SK-N-SH (cell line): ENCODE measurements at regions not wholly inside any gene's neighbourhood (a gene's known extent, or its start where the extent isn't known, plus 50 kb on each side); places are given as distances from the start of the nearest gene placed in this dataset.

Source experiments
- CTCF ChIA-PET: fragments of 300-600, 350-600 bp; formaldehyde crosslinking; extraction: SDS; loops from one replicate; lab custom pipeline; 2021; lab: Yijun Ruan, JAX
- POLR2A ChIA-PET: fragments of 350-600 bp; sonication (Branson Sonifier 250); formaldehyde crosslinking; extraction: SDS; loops from one replicate; lab custom pipeline; 2020; ENCODE audit warnings: antibody characterized with exemption, inconsistent platforms; lab: Yijun Ruan, JAX
- DNase-seq: peaks from one replicate; pipeline ENCODE4 v3.0.0; 2012
- H2AFZ ChIP-seq: fragments of 200-600 bp; sonication (generic); 2 replicates; pipeline ENCODE4 v1.8.1; 2016; ENCODE audit warnings: antibody characterized with exemption, mild to moderate bottlenecking, low read depth
- H3F3A ChIP-seq: fragments of 200-600 bp; sonication (generic); replicated peaks from 2 replicates; pipeline ENCODE3; 2016; ENCODE audit warnings: antibody characterized with exemption, mild to moderate bottlenecking; ENCODE audit not compliant: insufficient read depth
- H3K27ac ChIP-seq, 2 experiments: fragments of 200-500 bp in 1 of 2; fragments of 200-600 bp in 1 of 2; sonication (Bioruptor generic) in 1 of 2; sonication (generic), shearing (Covaris generic) in 1 of 2; 2 replicates each; pipeline versions ENCODE4 v1.5.1 to v1.6.1; 2014 to 2016; ENCODE audit warnings: low read depth in 2 of 2, inconsistent platforms in 1 of 2, low read length in 1 of 2, mild to moderate bottlenecking in 1 of 2, mixed read lengths in 1 of 2
- H3K27me3 ChIP-seq: fragments of 200-600 bp; sonication (generic), shearing (Covaris generic); 2 replicates; pipeline ENCODE4 v1.6.1; 2016; ENCODE audit warnings: mixed run types; ENCODE audit not compliant: insufficient read depth
- H3K36me3 ChIP-seq, 2 experiments: fragments of 200-500 bp in 1 of 2; fragments of 200-600 bp in 1 of 2; sonication (Bioruptor generic) in 1 of 2; sonication (generic) in 1 of 2; replicated peaks in 1 of 2; 2 replicates each; pipeline versions ENCODE3 to v1.5.1; 2014 to 2016; ENCODE audit warnings: low read length in 1 of 2, mild to moderate bottlenecking in 1 of 2; ENCODE audit not compliant: insufficient read depth in 2 of 2, control insufficient read depth in 1 of 2
- H3K4me1 ChIP-seq, 2 experiments: fragments of 200-500 bp in 1 of 2; fragments of 200-600 bp in 1 of 2; sonication (Bioruptor generic) in 1 of 2; sonication (generic), shearing (Covaris generic) in 1 of 2; 2 replicates each; pipeline versions ENCODE4 v1.5.1 to v1.6.1; 2014 to 2016; ENCODE audit warnings: low read depth in 1 of 2, low read length in 1 of 2, mixed run types in 1 of 2; ENCODE audit not compliant: insufficient read depth in 2 of 2, control insufficient read depth in 1 of 2
- H3K4me2 ChIP-seq: fragments of 200-600 bp; sonication (generic), shearing (Covaris generic); 2 replicates; pipeline ENCODE4 v1.6.1; 2017; ENCODE audit warnings: mixed run types
- H3K4me3 ChIP-seq, 2 experiments: fragments of 200-500 bp in 1 of 2; fragments of 200-600 bp in 1 of 2; sonication (Bioruptor generic) in 1 of 2; sonication (generic), shearing (Covaris generic) in 1 of 2; 2 replicates each; pipeline versions ENCODE4 v1.5.1 to v1.8.1; 2014 to 2016; ENCODE audit warnings: low read depth in 2 of 2, inconsistent platforms in 1 of 2, low read length in 1 of 2, mild to moderate bottlenecking in 1 of 2, mixed read lengths in 1 of 2, moderate library complexity in 1 of 2
- H3K79me2 ChIP-seq: fragments of 200-600 bp; sonication (generic); 2 replicates; pipeline ENCODE4 v1.8.1; 2017; ENCODE audit warnings: mild to moderate bottlenecking; ENCODE audit not compliant: insufficient read depth
- H3K9ac ChIP-seq: fragments of 200-600 bp; sonication (generic); 2 replicates; pipeline ENCODE4 v1.6.1; 2017; ENCODE audit warnings: mixed run types
- H3K9me2 ChIP-seq: fragments of 200-600 bp; sonication (generic); 2 replicates; pipeline ENCODE4 v1.6.1; 2017; ENCODE audit warnings: mixed run types
- H3K9me3 ChIP-seq: fragments of 200-600 bp; sonication (generic); 2 replicates; pipeline ENCODE4 v1.6.1; 2017; ENCODE audit warnings: mixed run types, mild to moderate bottlenecking, moderate library complexity
- H4K20me1 ChIP-seq: fragments of 200-600 bp; sonication (generic); 2 replicates; pipeline ENCODE4 v1.6.1; 2017; ENCODE audit warnings: mild to moderate bottlenecking, mixed run types; ENCODE audit not compliant: insufficient read depth
- CHD2 ChIP-seq: fragments of 150-350 bp; IDR thresholded peaks from 2 replicates; pipeline ENCODE4 v1.6.1; 2018; ENCODE audit warnings: low read length; ENCODE audit not compliant: partially characterized antibody
- FOSL2 ChIP-seq: IDR thresholded peaks from 2 replicates; pipeline ENCODE4 v1.4.0; 2012; ENCODE audit warnings: low read depth, mild to moderate bottlenecking, moderate library complexity, borderline replicate concordance
- FOXJ3 ChIP-seq: sonication (generic); formaldehyde crosslinking; IDR thresholded peaks from 2 replicates; pipeline ENCODE4 v1.5.1; 2020; ENCODE audit warnings: mild to moderate bottlenecking, missing genetic modification reagents
- FOXM1 ChIP-seq: IDR thresholded peaks from 2 replicates; pipeline ENCODE4 v1.4.0; 2012; ENCODE audit warnings: low read depth, mild to moderate bottlenecking
- GABPA ChIP-seq: IDR thresholded peaks from 2 replicates; pipeline ENCODE4 v1.4.0; 2012; ENCODE audit warnings: low read depth, mild to moderate bottlenecking
- GATA2 ChIP-seq: sonication (generic); formaldehyde crosslinking; IDR thresholded peaks from 2 replicates; pipeline ENCODE4 v1.5.0; 2020; ENCODE audit warnings: mild to moderate bottlenecking, missing genetic modification reagents
- JUND ChIP-seq: IDR thresholded peaks from 2 replicates; pipeline ENCODE4 v1.4.0; 2012
- MEF2A ChIP-seq: IDR thresholded peaks from 2 replicates; pipeline ENCODE4 v1.4.0; 2012; ENCODE audit warnings: low read depth, borderline replicate concordance
- RAD21 ChIP-seq: IDR thresholded peaks from 2 replicates; pipeline ENCODE4 v1.6.1; 2012; ENCODE audit warnings: mild to moderate bottlenecking, low read length
- RCOR1 ChIP-seq: fragments of 150-350 bp; IDR thresholded peaks from 2 replicates; pipeline ENCODE4 v1.6.1; 2017; ENCODE audit warnings: antibody characterized with exemption, low read length
- RXRA ChIP-seq: IDR thresholded peaks from 2 replicates; pipeline ENCODE4 v1.4.0; 2012; ENCODE audit warnings: low read depth, mild to moderate bottlenecking, borderline replicate concordance
- TEAD4 ChIP-seq: IDR thresholded peaks from 2 replicates; pipeline ENCODE4 v1.4.0; 2012; ENCODE audit warnings: mild to moderate bottlenecking, borderline replicate concordance; ENCODE audit not compliant: insufficient read depth
- USF2 ChIP-seq: fragments of 150-350 bp; IDR thresholded peaks from 2 replicates; pipeline ENCODE4 v1.6.1; 2017; ENCODE audit warnings: antibody characterized with exemption, low read length, low read depth, borderline replicate concordance
- ZBTB33 ChIP-seq: IDR thresholded peaks from 2 replicates; pipeline ENCODE4 v1.4.0; 2012; ENCODE audit warnings: low read depth, borderline replicate concordance
- WGBS: methylation state at CpG from one replicate; pipeline ENCODE4 v1.1.6; 2017; ENCODE audit warnings: low lambda C conversion rate; 5-methylcytosine and 5-hydroxymethylcytosine counted together
- TF ChIP-seq, protein P1 (sequence below): IDR thresholded peaks from 2 replicates; pipeline ENCODE4; 2012
- TF ChIP-seq, protein P2 (sequence below): fragments of 150-350 bp; IDR thresholded peaks from 2 replicates; pipeline ENCODE4 v1.6.1; 2016; ENCODE audit warnings: mild to moderate bottlenecking, low read depth, low read length
- TF ChIP-seq, protein P3 (sequence below): IDR thresholded peaks from 2 replicates; pipeline ENCODE4 v1.4.0; 2012; ENCODE audit warnings: low read depth, borderline replicate concordance
- TF ChIP-seq, protein P4 (sequence below): IDR thresholded peaks from 2 replicates; pipeline ENCODE4 v1.4.0; 2012; ENCODE audit warnings: low read depth

- Histone ChIP-seq H3F3A (peaks cover 4% of the 10 kb centered on the region), H3K79me2 (no peaks in the 10 kb centered on the region), H3K4me2 (no peak overlapping the region), H3K27me3 (no peaks in the 10 kb centered on the region), H3K27ac (no peak overlapping the region), H3K9ac (no peak overlapping the region), H3K9me3 (no peaks in the 10 kb centered on the region), H3K4me1 (peaks cover 0 to 9% of the 10 kb centered on the region in 2 experiments; a peak in 1 of 4 replicates), H2AFZ (no peak overlapping the region), H3K4me3 (no peak overlapping the region), H3K9me2 (no peaks in the 10 kb centered on the region), H3K36me3 (no peaks in the 10 kb centered on the region), H4K20me1 (no peaks in the 10 kb centered on the region)
- WGBS: 64% methylated on average over 2 of the region's 2 CpGs
- CTCF ChIA-PET: interaction anchor here (0.8 to 1.3 kb wide), 2 partner anchors 19 to 46 kb away, joined by 4 to 5 read pairs; no protein-coding TSS in a partner anchor
- DNase-seq: no peak
- no peak for TF ChIP-seq FOSL2
- TF ChIP-seq TEAD4: no peak
- TF ChIP-seq, protein P1, sequence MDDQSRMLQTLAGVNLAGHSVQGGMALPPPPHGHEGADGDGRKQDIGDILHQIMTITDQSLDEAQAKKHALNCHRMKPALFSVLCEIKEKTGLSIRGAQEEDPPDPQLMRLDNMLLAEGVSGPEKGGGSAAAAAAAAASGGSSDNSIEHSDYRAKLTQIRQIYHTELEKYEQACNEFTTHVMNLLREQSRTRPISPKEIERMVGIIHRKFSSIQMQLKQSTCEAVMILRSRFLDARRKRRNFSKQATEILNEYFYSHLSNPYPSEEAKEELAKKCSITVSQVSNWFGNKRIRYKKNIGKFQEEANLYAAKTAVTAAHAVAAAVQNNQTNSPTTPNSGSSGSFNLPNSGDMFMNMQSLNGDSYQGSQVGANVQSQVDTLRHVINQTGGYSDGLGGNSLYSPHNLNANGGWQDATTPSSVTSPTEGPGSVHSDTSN: no peak
- no peak for TF ChIP-seq GABPA
- TF ChIP-seq FOXM1: no peak
- TF ChIP-seq GATA2 (CRISPR knock-in tag): no peak
- TF ChIP-seq CHD2: no peak
- TF ChIP-seq RAD21: no peak
- TF ChIP-seq, protein P2, sequence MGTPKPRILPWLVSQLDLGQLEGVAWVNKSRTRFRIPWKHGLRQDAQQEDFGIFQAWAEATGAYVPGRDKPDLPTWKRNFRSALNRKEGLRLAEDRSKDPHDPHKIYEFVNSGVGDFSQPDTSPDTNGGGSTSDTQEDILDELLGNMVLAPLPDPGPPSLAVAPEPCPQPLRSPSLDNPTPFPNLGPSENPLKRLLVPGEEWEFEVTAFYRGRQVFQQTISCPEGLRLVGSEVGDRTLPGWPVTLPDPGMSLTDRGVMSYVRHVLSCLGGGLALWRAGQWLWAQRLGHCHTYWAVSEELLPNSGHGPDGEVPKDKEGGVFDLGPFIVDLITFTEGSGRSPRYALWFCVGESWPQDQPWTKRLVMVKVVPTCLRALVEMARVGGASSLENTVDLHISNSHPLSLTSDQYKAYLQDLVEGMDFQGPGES: no peak
- TF ChIP-seq, protein P3, sequence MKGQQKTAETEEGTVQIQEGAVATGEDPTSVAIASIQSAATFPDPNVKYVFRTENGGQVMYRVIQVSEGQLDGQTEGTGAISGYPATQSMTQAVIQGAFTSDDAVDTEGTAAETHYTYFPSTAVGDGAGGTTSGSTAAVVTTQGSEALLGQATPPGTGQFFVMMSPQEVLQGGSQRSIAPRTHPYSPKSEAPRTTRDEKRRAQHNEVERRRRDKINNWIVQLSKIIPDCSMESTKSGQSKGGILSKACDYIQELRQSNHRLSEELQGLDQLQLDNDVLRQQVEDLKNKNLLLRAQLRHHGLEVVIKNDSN: no peak
- TF ChIP-seq, protein P4, sequence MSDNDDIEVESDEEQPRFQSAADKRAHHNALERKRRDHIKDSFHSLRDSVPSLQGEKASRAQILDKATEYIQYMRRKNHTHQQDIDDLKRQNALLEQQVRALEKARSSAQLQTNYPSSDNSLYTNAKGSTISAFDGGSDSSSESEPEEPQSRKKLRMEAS: no peak
- no peak for TF ChIP-seq ZBTB33
- TF ChIP-seq RXRA: no peak
- no peak for TF ChIP-seq RCOR1
- TF ChIP-seq FOXJ3 (CRISPR knock-in tag): no peak
- no peak for TF ChIP-seq MEF2A
- no peak for TF ChIP-seq JUND
- TF ChIP-seq USF2: no peak
- POLR2A ChIA-PET: no interaction called here
Measured at GRCh38 chr7:46003161-46003560, 82.1 kb upstream of the IGFBP3 start.
